ENCODE measurements at regions not wholly inside any gene's neighbourhood (a gene's known extent, or its start where the extent isn't known, plus 50 kb on each side); places are given as distances from the start of the nearest gene placed in this dataset.

- TF ChIP-seq POLR2A (IDR thresholded peaks at IDR 0.05) (no peak), CTCF (IDR thresholded peaks at IDR 0.05) (no peak), POLR2AphosphoS5 (IDR thresholded peaks at IDR 0.05) (no peak)
Measured at GRCh38 chr7:18437101-18437500, 58.4 kb upstream of the HDAC9 start.
